Neural progenitor cell (in vitro differentiated cells): ENCODE measurements at regions not wholly inside any gene's neighbourhood (a gene's known extent, or its start where the extent isn't known, plus 50 kb on each side); places are given as distances from the start of the nearest gene placed in this dataset.

Experiments
- DNase-seq: peaks from one replicate; pipeline ENCODE4 v3.0.0-alpha.2; 2016; ENCODE audit warnings: low spot score
- H2AFZ ChIP-seq: fragments of 200-600 bp; sonication (generic); replicated peaks from 2 replicates; pipeline ENCODE4 v1.6.1; 2016; ENCODE audit warnings: antibody characterized with exemption
- H3F3A ChIP-seq: fragments of 200-600 bp; sonication (generic); 2 replicates; pipeline ENCODE4 v1.6.1; 2016; ENCODE audit warnings: antibody characterized with exemption, low read depth
- H3K27ac ChIP-seq: fragments of 200-600 bp; sonication (generic); 2 replicates; pipeline ENCODE4 v1.5.1; 2016; ENCODE audit warnings: mild to moderate bottlenecking
- H3K27me3 ChIP-seq: fragments of 200-600 bp; sonication (generic); 2 replicates; pipeline ENCODE4 v1.6.1; 2016; ENCODE audit warnings: mild to moderate bottlenecking, moderate library complexity
- H3K36me3 ChIP-seq: fragments of 200-600 bp; sonication (generic); 2 replicates; pipeline ENCODE4 v1.5.1; 2016
- H3K4me1 ChIP-seq: fragments of 200-600 bp; sonication (generic); 2 replicates; pipeline ENCODE4 v1.6.1; 2016; ENCODE audit warnings: mixed run types
- H3K4me2 ChIP-seq: fragments of 200-600 bp; sonication (generic); 2 replicates; pipeline ENCODE4 v1.6.1; 2016
- H3K4me3 ChIP-seq: fragments of 200-600 bp; sonication (generic); 2 replicates; pipeline ENCODE4 v1.5.1; 2016
- H3K79me2 ChIP-seq: fragments of 200-600 bp; sonication (generic); 2 replicates; pipeline ENCODE4 v1.6.1; 2016; ENCODE audit warnings: low read depth
- H3K9ac ChIP-seq: fragments of 200-600 bp; sonication (generic); 2 replicates; pipeline ENCODE4 v1.6.1; 2016
- H3K9me3 ChIP-seq: fragments of 200-600 bp; sonication (generic); 2 replicates; pipeline ENCODE4 v1.5.1; 2016; ENCODE audit warnings: low read depth
- H4K20me1 ChIP-seq: fragments of 200-600 bp; sonication (generic); 2 replicates; pipeline ENCODE4 v1.6.1; 2016; ENCODE audit warnings: low read depth
- H3K27ac Mint-ChIP-seq: 3 replicates; pipeline ENCODE4 v1.8.0; 2021; ENCODE audit warnings: mixed read lengths
- H3K27me3 Mint-ChIP-seq: 2 replicates; pipeline ENCODE4 v1.8.0; 2022; ENCODE audit warnings: low read depth, mild to moderate bottlenecking, inconsistent platforms, moderate library complexity, mixed read lengths; ENCODE audit not compliant: insufficient read depth
- H3K36me3 Mint-ChIP-seq: 3 replicates; pipeline ENCODE4 v1.8.0; 2021; ENCODE audit warnings: mixed read lengths
- H3K4me1 Mint-ChIP-seq: 3 replicates; pipeline ENCODE4 v1.8.0; 2021; ENCODE audit warnings: mixed read lengths
- H3K4me3 Mint-ChIP-seq: 3 replicates; pipeline ENCODE4 v1.8.0; 2021; ENCODE audit warnings: mild to moderate bottlenecking, moderate library complexity, mixed read lengths
- H3K9me3 Mint-ChIP-seq: 3 replicates; pipeline ENCODE4 v1.8.0; 2020; ENCODE audit warnings: mixed read lengths
- CTCF ChIP-seq: fragments of 200-600 bp; sonication (generic); IDR thresholded peaks from 2 replicates; pipeline ENCODE4 v1.5.1; 2017; ENCODE audit warnings: antibody characterized with exemption, mild to moderate bottlenecking
- EZH2 ChIP-seq: fragments of 200-600 bp; sonication (generic); IDR thresholded peaks from 2 replicates; pipeline ENCODE4 v1.6.1; 2017; ENCODE audit warnings: antibody characterized with exemption, mild to moderate bottlenecking, moderate library complexity
- EZH2phosphoT487 ChIP-seq: fragments of 200-600 bp; sonication (generic); IDR thresholded peaks from 2 replicates; pipeline ENCODE4 v1.6.1; 2017; ENCODE audit warnings: antibody characterized with exemption

- Histone ChIP-seq H3K9me3 (no peaks in the 10 kb centered on the region), H3K79me2 (no peaks in the 10 kb centered on the region), H3K4me3 (no peak overlapping the region), H3K4me1 (no peaks in the 10 kb centered on the region), H3K27me3 (no peaks in the 10 kb centered on the region), H4K20me1 (no peaks in the 10 kb centered on the region), H3K27ac (no peak overlapping the region), H2AFZ (no peak overlapping the region), H3K9ac (no peak overlapping the region), H3K36me3 (no peaks in the 10 kb centered on the region), H3K4me2 (no peak overlapping the region), H3F3A (peaks cover 6% of the 10 kb centered on the region)
- Mint-ChIP-seq H3K4me3 (no peak overlapping the region), H3K4me1 (peaks cover 3% of the 10 kb centered on the region), H3K36me3 (no peaks in the 10 kb centered on the region), H3K27ac (no peak overlapping the region), H3K27me3 (peaks cover 2% of the 10 kb centered on the region), H3K9me3 (peaks cover 16% of the 10 kb centered on the region)
- DNase-seq: no peak
- TF ChIP-seq EZH2: no peak
- no peak for TF ChIP-seq CTCF
- TF ChIP-seq EZH2phosphoT487: no peak
Measured at GRCh38 chr13:76607866-76608265, 278.3 kb downstream of the KCTD12 start.

GRCh38 chr13:76600081-76600480 is 286.1 kb downstream of the KCTD12 start:
- H3K4me3 Mint-ChIP-seq: no peak overlapping the region
- no peak for DNase-seq
- H3K9ac ChIP-seq: no peak overlapping the region
- no peaks in the 10 kb centered on the region for H3K79me2 ChIP-seq
- no peak overlapping the region for H3K4me2 ChIP-seq
- no peak overlapping the region for H3K27ac ChIP-seq
- no peaks in the 10 kb centered on the region for H3K4me1 Mint-ChIP-seq
- no peaks in the 10 kb centered on the region for H4K20me1 ChIP-seq
- H3K9me3 Mint-ChIP-seq: peaks cover 4% of the 10 kb centered on the region
- no peaks in the 10 kb centered on the region for H3F3A ChIP-seq
- H3K4me3 ChIP-seq: no peak overlapping the region
- TF ChIP-seq EZH2: no peak
- no peak for TF ChIP-seq EZH2phosphoT487
- TF ChIP-seq CTCF: no peak
- H3K36me3 Mint-ChIP-seq: no peaks in the 10 kb centered on the region
- H3K4me1 ChIP-seq: no peaks in the 10 kb centered on the region
- H3K27ac Mint-ChIP-seq: no peak overlapping the region
- H3K9me3 ChIP-seq: no peaks in the 10 kb centered on the region
- no peaks in the 10 kb centered on the region for H3K27me3 ChIP-seq
- H3K27me3 Mint-ChIP-seq: peaks cover 2% of the 10 kb centered on the region
- no peak overlapping the region for H2AFZ ChIP-seq
- no peaks in the 10 kb centered on the region for H3K36me3 ChIP-seq

- Mint-ChIP-seq H3K4me1 (no peaks in the 10 kb centered on the region), H3K27me3 (peaks cover 3% of the 10 kb centered on the region), H3K27ac (no peak overlapping the region), H3K9me3 (peaks cover 2% of the 10 kb centered on the region), H3K36me3 (no peaks in the 10 kb centered on the region), H3K4me3 (no peak overlapping the region)
- no peak for DNase-seq
- Histone ChIP-seq H3K4me1 (no peaks in the 10 kb centered on the region), H3K27ac (no peak overlapping the region), H4K20me1 (no peaks in the 10 kb centered on the region), H3K4me2 (no peak overlapping the region), H3K27me3 (no peaks in the 10 kb centered on the region), H3K9ac (no peak overlapping the region), H3K36me3 (no peaks in the 10 kb centered on the region), H2AFZ (no peak overlapping the region), H3F3A (no peaks in the 10 kb centered on the region), H3K79me2 (no peaks in the 10 kb centered on the region), H3K9me3 (no peaks in the 10 kb centered on the region), H3K4me3 (no peak overlapping the region)
- TF ChIP-seq EZH2phosphoT487: no peak
- no peak for TF ChIP-seq EZH2
- TF ChIP-seq CTCF: no peak
Measured at GRCh38 chr13:76597868-76598267, 288.3 kb downstream of the KCTD12 start.
